ENCODE measurements at regions not wholly inside any gene's neighbourhood (a gene's known extent, or its start where the extent isn't known, plus 50 kb on each side); places are given as distances from the start of the nearest gene placed in this dataset.

- no peak overlapping the region for H3K27ac Mint-ChIP-seq
- DNase-seq: no peak
- no peaks in the 10 kb centered on the region for H3K36me3 Mint-ChIP-seq
- H3K4me1 Mint-ChIP-seq: no peaks in the 10 kb centered on the region
- no peaks in the 10 kb centered on the region for H3K9me3 Mint-ChIP-seq
- CTCF ChIA-PET: no interaction called here
- no peak overlapping the region for H3K4me3 Mint-ChIP-seq
- peaks cover 7% of the 10 kb centered on the region for H3K27me3 Mint-ChIP-seq
Measured at GRCh38 chr21:32112195-32112594, 166.7 kb downstream of the MIS18A start.

GRCh38 chr21:32108566-32108965 is 170.3 kb downstream of the MIS18A start:
- no peak overlapping the region for H3K4me3 Mint-ChIP-seq
- no peak for DNase-seq
- no peaks in the 10 kb centered on the region for H3K9me3 Mint-ChIP-seq
- peaks cover 7% of the 10 kb centered on the region for H3K27me3 Mint-ChIP-seq
- H3K36me3 Mint-ChIP-seq: no peaks in the 10 kb centered on the region
- H3K4me1 Mint-ChIP-seq: no peaks in the 10 kb centered on the region
- CTCF ChIA-PET: interaction anchor here (1.2 kb wide), 2 partner anchors 13 to 150 kb away, joined by 3 read pairs; no protein-coding TSS in a partner anchor
- H3K27ac Mint-ChIP-seq: no peak overlapping the region

GRCh38 chr21:32103361-32103760 is 175.5 kb downstream of the MIS18A start:
- Mint-ChIP-seq H3K27ac (no peak overlapping the region), H3K36me3 (no peaks in the 10 kb centered on the region), H3K4me1 (no peaks in the 10 kb centered on the region), H3K27me3 (no peaks in the 10 kb centered on the region), H3K9me3 (no peaks in the 10 kb centered on the region), H3K4me3 (no peak overlapping the region)
- CTCF ChIA-PET: no interaction called here
- no peak for DNase-seq

GRCh38 chr21:32102426-32102825 is 176.4 kb downstream of the MIS18A start:
- Mint-ChIP-seq H3K27me3 (no peaks in the 10 kb centered on the region), H3K27ac (no peak overlapping the region), H3K4me1 (no peaks in the 10 kb centered on the region), H3K4me3 (no peak overlapping the region), H3K9me3 (no peaks in the 10 kb centered on the region), H3K36me3 (no peaks in the 10 kb centered on the region)
- no peak for DNase-seq
- CTCF ChIA-PET: no interaction called here

DNA sequence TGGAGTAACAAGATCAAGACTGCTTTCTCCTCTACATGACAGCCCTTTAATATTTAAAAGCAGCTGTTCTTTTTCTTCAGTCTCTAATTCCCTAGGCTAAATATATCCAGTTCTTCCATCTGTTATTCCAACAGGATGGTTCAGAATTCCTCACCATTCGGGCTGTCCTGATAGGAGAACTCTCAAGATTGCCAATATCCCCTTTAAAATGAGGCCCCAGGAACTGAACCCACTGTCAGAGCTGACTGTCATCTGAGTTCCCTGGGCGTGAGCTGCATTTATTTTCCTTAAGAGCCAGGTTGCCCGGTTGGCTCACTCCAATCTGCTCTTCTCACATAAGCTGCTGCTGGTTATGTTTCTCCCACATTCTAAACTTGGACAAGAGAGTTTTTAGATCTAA is 177.6 kb downstream of the MIS18A start:
- CTCF ChIA-PET: no interaction called here
- Mint-ChIP-seq H3K9me3 (no peaks in the 10 kb centered on the region), H3K36me3 (no peaks in the 10 kb centered on the region), H3K4me3 (no peak overlapping the region), H3K4me1 (no peaks in the 10 kb centered on the region), H3K27ac (no peak overlapping the region), H3K27me3 (no peaks in the 10 kb centered on the region)
- DNase-seq: no peak

GRCh38 chr21:32100423-32100822 is 178.4 kb downstream of the MIS18A start:
- Mint-ChIP-seq H3K27ac (no peak overlapping the region), H3K4me1 (no peaks in the 10 kb centered on the region), H3K9me3 (no peaks in the 10 kb centered on the region), H3K27me3 (no peaks in the 10 kb centered on the region), H3K36me3 (no peaks in the 10 kb centered on the region), H3K4me3 (no peak overlapping the region)
- DNase-seq: no peak
- CTCF ChIA-PET: no interaction called here

DNA sequence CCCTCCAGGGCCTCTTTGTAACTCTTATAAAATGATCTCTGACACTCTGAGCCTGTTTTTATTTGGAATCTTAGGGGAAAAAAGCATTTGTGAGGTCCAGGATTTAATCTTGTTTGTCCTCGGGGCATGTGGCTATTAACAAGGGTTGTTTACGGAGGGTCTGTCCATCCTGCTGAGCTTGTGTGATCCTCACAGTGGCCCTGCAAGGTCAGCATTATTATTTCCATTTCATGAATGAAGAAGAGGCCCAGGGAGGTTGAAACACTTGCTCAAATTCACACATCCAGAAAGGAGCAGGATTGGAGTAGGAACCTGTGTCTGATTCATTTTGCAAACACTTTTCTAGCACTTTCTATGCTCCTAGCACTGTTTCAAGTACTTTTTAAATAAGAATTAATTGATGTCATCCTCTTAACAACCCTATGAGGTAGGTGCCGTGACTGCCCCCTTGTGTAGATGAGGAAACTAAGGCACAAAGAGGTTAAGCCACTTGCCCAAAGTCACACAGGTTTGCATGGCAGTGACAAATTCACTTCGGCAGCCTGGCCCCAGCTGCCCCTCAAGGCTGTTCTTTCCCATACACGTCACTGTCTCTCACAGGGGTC is 178.9 kb downstream of the MIS18A start:
- Mint-ChIP-seq H3K27ac (no peak overlapping the region), H3K36me3 (no peaks in the 10 kb centered on the region), H3K4me3 (no peak overlapping the region), H3K27me3 (no peaks in the 10 kb centered on the region), H3K9me3 (no peaks in the 10 kb centered on the region), H3K4me1 (no peaks in the 10 kb centered on the region)
- CTCF ChIA-PET: no interaction called here
- no peak for DNase-seq

GRCh38 chr21:32096411-32096810 is 182.4 kb downstream of the MIS18A start:
- Mint-ChIP-seq H3K4me1 (no peaks in the 10 kb centered on the region), H3K27ac (no peak overlapping the region), H3K36me3 (no peaks in the 10 kb centered on the region), H3K9me3 (no peaks in the 10 kb centered on the region), H3K27me3 (no peaks in the 10 kb centered on the region), H3K4me3 (no peak overlapping the region)
- DNase-seq: peak; percentile 27
- CTCF ChIA-PET: interaction anchor here (0.8 to 1.9 kb wide), 4 partner anchors 12 to 162 kb away, joined by 3 to 7 read pairs (median 4); no protein-coding TSS in a partner anchor

DNA sequence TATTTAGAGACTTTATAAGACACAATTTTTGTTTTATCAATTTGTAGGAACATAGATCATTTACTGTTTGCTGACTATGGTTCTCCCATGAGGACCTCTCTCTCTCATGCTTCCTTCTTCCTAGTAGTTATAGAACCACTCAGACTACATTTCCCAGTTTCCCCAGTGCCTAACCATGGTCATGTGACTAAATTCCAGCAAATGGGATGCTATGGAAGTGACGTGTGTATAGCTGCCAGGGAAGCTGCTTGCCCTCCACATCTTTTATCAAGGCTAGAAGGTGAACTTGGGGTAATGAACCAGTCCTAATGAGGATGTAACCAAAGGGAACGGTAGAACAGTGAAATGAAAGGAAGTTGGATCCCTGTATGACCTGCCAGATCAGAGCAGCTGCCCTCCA is 184.0 kb downstream of the MIS18A start:
- Mint-ChIP-seq H3K9me3 (no peaks in the 10 kb centered on the region), H3K27me3 (no peaks in the 10 kb centered on the region), H3K4me3 (no peak overlapping the region), H3K27ac (no peak overlapping the region), H3K4me1 (no peaks in the 10 kb centered on the region), H3K36me3 (no peaks in the 10 kb centered on the region)
- DNase-seq: no peak
- CTCF ChIA-PET: interaction anchor here (0.9 kb wide), 1 partner anchor 9 kb away, joined by 4 read pairs; no protein-coding TSS in a partner anchor

DNA sequence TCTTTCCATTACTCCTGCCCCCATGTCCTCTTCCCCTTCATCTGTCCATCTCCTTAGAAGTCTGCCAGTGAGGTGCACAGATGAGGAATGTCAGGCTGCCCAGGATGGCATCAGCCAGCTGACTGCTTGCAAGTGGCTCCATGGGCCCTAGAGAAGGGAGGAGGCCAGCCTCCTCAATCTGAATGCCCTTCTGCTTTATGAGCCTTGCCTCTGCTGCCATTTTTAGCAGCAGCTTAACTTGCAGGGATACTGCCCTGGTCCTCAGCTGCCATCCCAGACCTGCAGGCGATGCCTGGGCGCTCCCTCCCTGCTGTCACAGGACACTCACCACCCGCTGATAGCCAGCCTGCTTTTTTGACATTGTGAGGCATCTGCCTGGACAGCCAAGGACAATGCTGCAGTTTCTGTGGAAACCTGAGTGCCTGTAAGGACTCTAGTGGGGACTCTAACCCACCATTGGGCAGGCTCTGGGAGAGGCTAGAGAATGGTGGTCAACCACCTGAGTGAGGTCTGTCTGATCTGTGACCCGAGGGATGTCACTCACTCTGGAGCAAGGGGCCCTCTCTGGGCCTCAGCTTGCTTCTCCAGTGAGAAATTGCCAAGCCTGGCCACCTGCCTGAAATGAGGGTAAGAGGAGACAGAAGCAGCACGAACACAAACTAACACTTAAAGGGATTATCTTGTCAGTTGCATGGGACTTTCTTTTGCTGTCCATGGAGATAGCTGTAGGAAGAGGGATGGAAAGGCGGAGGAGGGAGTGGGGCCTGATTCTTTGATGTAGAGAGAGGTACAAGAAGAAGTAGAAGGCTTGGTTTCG is 185.0 kb downstream of the MIS18A start:
- no peaks in the 10 kb centered on the region for H3K27me3 Mint-ChIP-seq
- H3K4me3 Mint-ChIP-seq: no peak overlapping the region
- CTCF ChIA-PET: no interaction called here
- DNase-seq: no peak
- H3K9me3 Mint-ChIP-seq: no peaks in the 10 kb centered on the region
- no peak overlapping the region for H3K27ac Mint-ChIP-seq
- H3K4me1 Mint-ChIP-seq: no peaks in the 10 kb centered on the region
- no peaks in the 10 kb centered on the region for H3K36me3 Mint-ChIP-seq

GRCh38 chr21:32090956-32091355 is 187.9 kb downstream of the MIS18A start:
- no peak for DNase-seq
- Mint-ChIP-seq H3K9me3 (no peaks in the 10 kb centered on the region), H3K27ac (no peak overlapping the region), H3K27me3 (no peaks in the 10 kb centered on the region), H3K4me3 (no peak overlapping the region), H3K36me3 (no peaks in the 10 kb centered on the region), H3K4me1 (no peaks in the 10 kb centered on the region)
- CTCF ChIA-PET: no interaction called here

- no peaks in the 10 kb centered on the region for H3K27me3 Mint-ChIP-seq
- no peaks in the 10 kb centered on the region for H3K9me3 Mint-ChIP-seq
- H3K27ac Mint-ChIP-seq: no peak overlapping the region
- H3K4me1 Mint-ChIP-seq: no peaks in the 10 kb centered on the region
- no peak for DNase-seq
- no peaks in the 10 kb centered on the region for H3K36me3 Mint-ChIP-seq
- H3K4me3 Mint-ChIP-seq: no peak overlapping the region
- CTCF ChIA-PET: no interaction called here
Measured at GRCh38 chr21:32089766-32090165, 189.1 kb downstream of the MIS18A start.

- Mint-ChIP-seq H3K27ac (no peak overlapping the region), H3K4me1 (no peaks in the 10 kb centered on the region), H3K27me3 (peaks cover 4% of the 10 kb centered on the region), H3K4me3 (no peak overlapping the region), H3K36me3 (no peaks in the 10 kb centered on the region), H3K9me3 (no peaks in the 10 kb centered on the region)
- no peak for DNase-seq
- CTCF ChIA-PET: interaction anchor here (0.7 kb wide), 2 partner anchors 97 to 113 kb away, joined by 3 read pairs; no protein-coding TSS in a partner anchor
Measured at GRCh38 chr21:32088471-32088870, 190.4 kb downstream of the MIS18A start.

DNA sequence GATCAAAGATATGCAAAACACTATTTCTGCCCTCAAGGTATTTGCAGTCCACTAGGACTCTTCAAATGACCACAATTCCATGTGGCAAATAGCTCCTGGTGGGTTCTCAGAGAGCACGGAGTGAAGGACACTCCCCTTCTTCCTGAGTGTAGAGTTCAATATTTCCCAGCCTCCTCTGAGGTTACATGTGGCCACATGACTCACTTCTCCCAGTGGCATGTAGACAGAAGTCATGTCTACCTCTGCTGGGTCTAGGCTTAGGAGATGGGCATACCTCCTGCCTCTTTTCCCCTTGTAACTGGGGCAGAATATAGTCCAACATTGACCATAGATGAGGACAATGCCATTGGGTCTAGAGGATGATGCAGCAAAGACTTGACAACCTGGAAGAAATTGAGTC is 191.4 kb downstream of the MIS18A start:
- H3K27ac Mint-ChIP-seq: no peak overlapping the region
- H3K9me3 Mint-ChIP-seq: no peaks in the 10 kb centered on the region
- H3K27me3 Mint-ChIP-seq: peaks cover 4% of the 10 kb centered on the region
- no peak overlapping the region for H3K4me3 Mint-ChIP-seq
- no peak for DNase-seq
- H3K36me3 Mint-ChIP-seq: no peaks in the 10 kb centered on the region
- H3K4me1 Mint-ChIP-seq: no peaks in the 10 kb centered on the region
- CTCF ChIA-PET: no interaction called here

DNA sequence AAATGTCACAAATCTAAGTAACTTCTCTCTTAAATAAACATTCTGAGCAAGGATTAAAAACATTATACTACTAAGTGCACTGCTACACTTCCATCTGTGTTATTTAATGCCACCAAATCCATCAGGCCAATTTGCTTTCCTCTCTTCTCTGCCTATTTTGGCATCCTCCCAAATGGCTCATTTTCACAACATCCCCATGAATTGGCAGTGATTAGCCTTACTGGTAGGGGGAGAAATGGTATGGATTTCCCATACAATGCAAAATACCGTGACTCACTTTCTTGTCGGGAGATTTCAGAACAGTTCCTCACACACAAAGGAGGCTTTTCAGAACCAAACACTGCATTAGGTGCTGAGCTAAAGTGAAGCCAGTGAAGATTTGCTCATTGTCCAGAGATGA is 195.7 kb downstream of the MIS18A start:
- Mint-ChIP-seq H3K36me3 (no peaks in the 10 kb centered on the region), H3K27me3 (peaks cover 4% of the 10 kb centered on the region), H3K4me1 (no peaks in the 10 kb centered on the region), H3K4me3 (no peak overlapping the region), H3K27ac (no peak overlapping the region), H3K9me3 (no peaks in the 10 kb centered on the region)
- CTCF ChIA-PET: no interaction called here
- no peak for DNase-seq

Data from activated naive CD4-positive, alpha-beta T cell treated with anti-CD3 and anti-CD28 coated beads, Interleukin-2, amount 10 ng/mL, durations not matched to agents 7 days and 5 days (primary cell).